ENCODE measurements at regions not wholly inside any gene's neighbourhood (a gene's known extent, or its start where the extent isn't known, plus 50 kb on each side); places are given as distances from the start of the nearest gene placed in this dataset.

- ATAC-seq (replicated peaks) (no peak), DNase-seq (no peak)
- Mint-ChIP-seq H3K36me3 (ENCODE audit: insufficient read depth) (no peaks in the 10 kb centered on the region), H3K9me3 (peaks cover 0 to 3% of the 10 kb centered on the region in 2 donors), H3K27ac (no peak overlapping the region), H3K27me3 (no peaks in the 10 kb centered on the region), H3K4me3 (no peak overlapping the region), H3K4me1 (ENCODE audit: low read depth in 2 of 2) (no peaks in the 10 kb centered on the region)
These were observed 291.8 kb upstream of the LRATD1 start for GRCh38 chr2:14340703-14341102.

DNA sequence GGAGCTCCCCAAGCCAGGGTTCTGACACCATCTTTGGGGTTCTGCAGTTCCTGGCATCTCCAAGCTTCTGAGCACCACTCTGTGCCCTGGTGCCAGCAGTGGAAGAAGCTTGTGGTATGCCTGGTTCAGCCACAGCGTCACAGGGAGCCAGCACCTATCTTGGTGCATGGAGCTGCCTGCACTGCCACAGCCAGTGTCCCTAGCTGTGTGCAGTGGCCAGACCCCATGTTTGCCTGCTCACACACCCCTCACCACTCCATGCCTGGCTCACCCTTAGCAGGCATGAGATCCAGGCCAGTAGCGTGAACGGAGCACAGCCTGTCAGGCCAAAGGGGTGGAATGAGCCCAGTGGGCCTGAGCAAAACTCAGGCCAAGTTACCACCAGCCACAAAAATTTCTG lies 290.2 kb upstream of the LRATD1 start:
- H3K4me1 Mint-ChIP-seq (ENCODE audit: low read depth in 2 of 2), result no peaks in the 10 kb centered on the region
- DNase-seq (no peak), ATAC-seq (replicated peaks) (no peak)
- no peak overlapping the region for H3K27ac Mint-ChIP-seq
- H3K4me3 Mint-ChIP-seq, result no peak overlapping the region
- no peaks in the 10 kb centered on the region for H3K36me3 Mint-ChIP-seq (ENCODE audit: insufficient read depth)
- no peaks in the 10 kb centered on the region for H3K27me3 Mint-ChIP-seq
- peaks cover 0 to 3% of the 10 kb centered on the region in 2 donors for H3K9me3 Mint-ChIP-seq

GRCh38 chr2:14344355-14344754 lies 288.2 kb upstream of the LRATD1 start:
- H3K9me3 Mint-ChIP-seq, result peaks cover 2 to 7% of the 10 kb centered on the region in 2 donors
- no peaks in the 10 kb centered on the region for H3K27me3 Mint-ChIP-seq
- ATAC-seq (replicated peaks), result no peak
- H3K27ac Mint-ChIP-seq, result no peak overlapping the region
- no peak for DNase-seq
- no peak overlapping the region for H3K4me3 Mint-ChIP-seq
- H3K36me3 Mint-ChIP-seq (ENCODE audit: insufficient read depth), result no peaks in the 10 kb centered on the region
- H3K4me1 Mint-ChIP-seq (ENCODE audit: low read depth in 2 of 2), result no peaks in the 10 kb centered on the region

- H3K36me3 Mint-ChIP-seq (ENCODE audit: insufficient read depth), result no peaks in the 10 kb centered on the region
- ATAC-seq (replicated peaks), result no peak
- no peak for DNase-seq
- H3K9me3 Mint-ChIP-seq, result peaks cover 9 to 13% of the 10 kb centered on the region in 2 donors
- H3K4me3 Mint-ChIP-seq, result no peak overlapping the region
- H3K4me1 Mint-ChIP-seq (ENCODE audit: low read depth in 2 of 2), result no peaks in the 10 kb centered on the region
- H3K27ac Mint-ChIP-seq, result no peak overlapping the region
- no peaks in the 10 kb centered on the region for H3K27me3 Mint-ChIP-seq
These were observed 284.3 kb upstream of the LRATD1 start for GRCh38 chr2:14348247-14348646.

GRCh38 chr2:14350856-14351255 lies 281.7 kb upstream of the LRATD1 start:
- no peak overlapping the region for H3K27ac Mint-ChIP-seq
- ATAC-seq (replicated peaks) (no peak), DNase-seq (no peak)
- H3K9me3 Mint-ChIP-seq, result peaks cover 9 to 10% of the 10 kb centered on the region in 2 donors
- H3K4me1 Mint-ChIP-seq (ENCODE audit: low read depth in 2 of 2), result no peaks in the 10 kb centered on the region
- H3K36me3 Mint-ChIP-seq (ENCODE audit: insufficient read depth), result no peaks in the 10 kb centered on the region
- no peaks in the 10 kb centered on the region for H3K27me3 Mint-ChIP-seq
- H3K4me3 Mint-ChIP-seq, result no peak overlapping the region

DNA sequence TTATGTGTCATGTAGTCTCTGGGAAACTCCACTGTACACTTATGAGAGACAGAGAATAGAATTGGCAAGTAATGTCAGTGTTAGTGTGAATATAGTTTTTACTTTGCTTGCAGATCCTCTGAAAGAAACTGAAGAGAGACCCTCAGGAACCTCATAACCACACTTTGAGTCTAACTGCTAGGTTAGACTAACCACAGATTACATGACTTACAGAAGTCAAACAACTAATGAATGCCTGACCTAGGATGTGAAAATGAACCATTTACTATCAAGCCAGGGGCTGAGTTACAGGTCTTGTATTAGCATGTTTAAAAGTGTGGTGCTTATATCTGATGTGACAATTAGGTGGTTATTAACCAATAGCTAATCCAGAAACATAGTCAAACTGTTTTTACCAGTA lies 280.4 kb upstream of the LRATD1 start:
- Mint-ChIP-seq H3K4me1 (ENCODE audit: low read depth in 2 of 2) (no peaks in the 10 kb centered on the region), H3K9me3 (peaks cover 9 to 11% of the 10 kb centered on the region in 2 donors), H3K36me3 (ENCODE audit: insufficient read depth) (no peaks in the 10 kb centered on the region), H3K27me3 (no peaks in the 10 kb centered on the region), H3K27ac (no peak overlapping the region), H3K4me3 (no peak overlapping the region)
- DNase-seq (no peak), ATAC-seq (replicated peaks) (no peak)

GRCh38 chr2:14354231-14354630 lies 278.3 kb upstream of the LRATD1 start:
- H3K27ac Mint-ChIP-seq, result no peak overlapping the region
- H3K27me3 Mint-ChIP-seq, result no peaks in the 10 kb centered on the region
- H3K9me3 Mint-ChIP-seq, result peaks cover 8 to 10% of the 10 kb centered on the region in 2 donors
- no peaks in the 10 kb centered on the region for H3K36me3 Mint-ChIP-seq (ENCODE audit: insufficient read depth)
- DNase-seq, result no peak
- no peak overlapping the region for H3K4me3 Mint-ChIP-seq
- no peaks in the 10 kb centered on the region for H3K4me1 Mint-ChIP-seq (ENCODE audit: low read depth in 2 of 2)
- no peak for ATAC-seq (replicated peaks)

- DNase-seq, result no peak
- H3K27ac Mint-ChIP-seq, result no peak overlapping the region
- no peaks in the 10 kb centered on the region for H3K36me3 Mint-ChIP-seq (ENCODE audit: insufficient read depth)
- H3K4me3 Mint-ChIP-seq, result no peak overlapping the region
- no peaks in the 10 kb centered on the region for H3K4me1 Mint-ChIP-seq (ENCODE audit: low read depth in 2 of 2)
- H3K9me3 Mint-ChIP-seq, result peaks cover 0 to 7% of the 10 kb centered on the region in 2 donors
- no peak for ATAC-seq (replicated peaks)
- H3K27me3 Mint-ChIP-seq, result no peaks in the 10 kb centered on the region
These were observed 277.4 kb upstream of the LRATD1 start for GRCh38 chr2:14355102-14355501.

DNA sequence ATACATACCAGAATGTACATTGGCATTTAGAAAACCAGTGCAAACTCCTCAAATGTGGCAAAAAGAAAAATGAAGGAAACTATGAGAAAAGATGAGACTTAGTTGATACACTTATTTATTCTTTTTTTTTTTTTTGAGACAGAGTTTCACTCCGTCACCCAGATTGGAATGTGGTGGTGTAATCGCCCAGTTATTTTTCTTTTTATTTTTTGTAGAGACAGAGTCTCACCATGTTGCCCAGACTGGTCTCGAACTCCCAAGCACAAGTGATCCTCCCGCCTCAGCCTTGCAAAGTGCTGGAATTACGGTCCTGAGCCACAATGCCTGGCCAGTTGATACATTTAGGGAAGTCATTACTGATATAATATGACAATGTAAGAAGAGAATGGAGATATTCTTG lies 274.2 kb upstream of the LRATD1 start:
- ATAC-seq (replicated peaks), result no peak
- Mint-ChIP-seq H3K4me3 (no peak overlapping the region), H3K4me1 (ENCODE audit: low read depth in 2 of 2) (no peaks in the 10 kb centered on the region), H3K9me3 (peaks cover 0 to 5% of the 10 kb centered on the region in 2 donors), H3K36me3 (ENCODE audit: insufficient read depth) (no peaks in the 10 kb centered on the region), H3K27me3 (no peaks in the 10 kb centered on the region), H3K27ac (no peak overlapping the region)
- DNase-seq, result no peak

DNA sequence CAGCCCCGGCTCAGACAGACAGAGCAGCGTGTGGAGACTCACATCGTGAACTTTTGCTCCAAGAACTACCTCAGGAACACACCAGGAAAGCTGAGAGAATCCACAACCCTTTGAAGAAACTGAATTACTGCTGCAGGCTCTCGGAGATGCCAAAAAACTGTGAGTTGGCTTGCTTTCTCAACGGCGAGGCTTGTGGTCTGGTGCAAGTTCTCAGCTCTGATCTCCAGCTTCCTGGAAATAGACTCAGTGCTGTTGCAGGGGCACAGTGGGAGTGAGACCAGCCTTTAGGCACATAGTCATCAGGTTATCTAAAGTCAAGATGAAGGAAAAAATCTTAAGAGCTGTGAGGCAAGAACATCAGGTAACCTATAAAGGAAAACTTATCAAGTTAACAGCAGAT lies 273.7 kb upstream of the LRATD1 start:
- Mint-ChIP-seq H3K27ac (no peak overlapping the region), H3K36me3 (ENCODE audit: insufficient read depth) (no peaks in the 10 kb centered on the region), H3K27me3 (no peaks in the 10 kb centered on the region), H3K9me3 (peaks cover 0 to 5% of the 10 kb centered on the region in 2 donors), H3K4me1 (ENCODE audit: low read depth in 2 of 2) (no peaks in the 10 kb centered on the region), H3K4me3 (no peak overlapping the region)
- ATAC-seq (replicated peaks) (no peak), DNase-seq (no peak)

DNA sequence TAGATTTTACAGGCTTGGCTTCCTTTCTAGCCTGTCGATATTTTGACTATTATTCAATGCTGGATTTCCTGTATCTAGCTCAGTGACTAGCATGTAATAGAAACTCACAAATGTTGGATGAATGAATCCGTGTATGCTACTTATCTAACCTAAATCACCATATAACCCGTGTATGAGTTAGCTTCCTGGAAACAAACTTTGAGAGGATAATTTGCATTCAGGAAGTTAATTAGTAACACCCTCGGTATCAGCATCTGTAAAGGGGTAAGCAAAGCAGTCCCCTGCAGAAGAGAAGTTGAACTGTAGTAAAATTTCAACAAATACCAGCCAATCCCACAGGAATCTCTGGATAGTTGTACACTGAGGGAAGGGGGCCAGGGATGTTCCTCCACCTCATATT lies 269.4 kb upstream of the LRATD1 start:
- Mint-ChIP-seq H3K9me3 (peaks cover 0 to 5% of the 10 kb centered on the region in 2 donors), H3K4me1 (ENCODE audit: low read depth in 2 of 2) (no peaks in the 10 kb centered on the region), H3K27ac (no peak overlapping the region), H3K36me3 (ENCODE audit: insufficient read depth) (no peaks in the 10 kb centered on the region), H3K27me3 (no peaks in the 10 kb centered on the region), H3K4me3 (no peak overlapping the region)
- no peak for DNase-seq
- ATAC-seq (replicated peaks), result no peak

DNA sequence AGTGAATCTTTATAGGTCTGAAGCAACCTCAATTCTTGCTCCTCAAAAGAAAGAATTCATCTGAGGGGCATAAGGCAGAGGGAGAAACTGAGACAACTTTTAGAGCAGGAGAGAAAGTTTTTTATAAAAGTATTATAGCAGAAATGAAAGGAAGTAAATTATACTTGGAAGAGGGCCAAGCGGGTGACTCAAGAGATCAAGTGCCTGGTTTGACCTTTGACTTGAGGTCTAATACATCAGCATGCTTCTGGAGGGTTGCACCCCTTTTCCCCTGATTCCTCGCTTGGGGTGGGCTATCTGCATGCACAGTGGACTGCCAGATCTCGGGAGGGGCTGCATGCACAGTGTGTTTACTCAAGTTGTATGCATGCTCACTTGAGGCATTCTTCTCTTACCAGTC lies 268.5 kb upstream of the LRATD1 start:
- no peaks in the 10 kb centered on the region for H3K36me3 Mint-ChIP-seq (ENCODE audit: insufficient read depth)
- H3K27me3 Mint-ChIP-seq, result no peaks in the 10 kb centered on the region
- no peak overlapping the region for H3K27ac Mint-ChIP-seq
- DNase-seq (no peak), ATAC-seq (replicated peaks) (no peak)
- H3K4me1 Mint-ChIP-seq (ENCODE audit: low read depth in 2 of 2), result no peaks in the 10 kb centered on the region
- H3K4me3 Mint-ChIP-seq, result no peak overlapping the region
- H3K9me3 Mint-ChIP-seq, result peaks cover 0 to 5% of the 10 kb centered on the region in 2 donors

DNA sequence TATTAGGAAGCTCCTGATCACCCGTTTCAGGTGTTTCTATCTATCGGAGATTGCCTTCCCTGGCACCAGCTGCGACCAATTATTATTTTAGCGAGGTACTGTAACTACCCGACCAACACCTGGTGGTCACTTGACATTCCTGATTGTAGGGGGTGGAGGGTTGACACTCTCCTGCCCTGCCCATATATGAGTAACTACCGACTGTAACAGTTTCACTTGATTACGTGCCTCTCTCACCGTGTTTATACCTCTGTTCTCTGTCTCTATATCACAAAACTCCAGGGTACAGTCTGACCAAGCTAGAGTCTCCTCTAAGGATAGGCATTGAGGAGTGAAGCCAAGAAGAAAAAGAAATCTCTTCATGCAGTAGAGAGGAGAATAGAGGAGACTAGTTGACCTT lies 268.0 kb upstream of the LRATD1 start:
- ATAC-seq (replicated peaks) (no peak), DNase-seq (no peak)
- H3K27ac Mint-ChIP-seq, result no peak overlapping the region
- H3K4me1 Mint-ChIP-seq (ENCODE audit: low read depth in 2 of 2), result no peaks in the 10 kb centered on the region
- no peaks in the 10 kb centered on the region for H3K27me3 Mint-ChIP-seq
- H3K36me3 Mint-ChIP-seq (ENCODE audit: insufficient read depth), result no peaks in the 10 kb centered on the region
- H3K4me3 Mint-ChIP-seq, result no peak overlapping the region
- peaks cover 0 to 5% of the 10 kb centered on the region in 2 donors for H3K9me3 Mint-ChIP-seq

DNA sequence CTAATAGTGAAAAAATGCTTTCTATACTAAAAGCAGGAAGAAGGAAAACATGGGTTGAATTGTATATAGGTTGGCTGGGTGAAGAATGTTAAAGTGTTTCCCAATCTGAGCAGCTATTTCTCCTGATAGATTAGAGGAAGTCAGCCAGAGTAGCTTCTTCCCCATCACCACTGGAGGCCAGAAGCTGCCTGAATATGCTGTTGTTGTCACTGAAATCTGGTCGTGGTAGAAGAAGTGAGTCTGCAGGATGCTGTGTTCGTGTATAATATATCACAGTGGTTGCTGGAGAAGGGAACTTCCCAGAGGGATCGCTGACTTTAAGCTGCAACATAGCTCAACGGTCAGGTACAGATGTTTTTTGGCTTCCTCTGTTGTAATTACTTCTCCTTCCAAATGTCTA lies 247.5 kb upstream of the LRATD1 start:
- Mint-ChIP-seq H3K36me3 (ENCODE audit: insufficient read depth) (no peaks in the 10 kb centered on the region), H3K27me3 (no peaks in the 10 kb centered on the region), H3K4me1 (ENCODE audit: low read depth in 2 of 2) (no peaks in the 10 kb centered on the region), H3K27ac (no peak overlapping the region), H3K4me3 (no peak overlapping the region), H3K9me3 (no peaks in the 10 kb centered on the region)
- no peak for ATAC-seq (replicated peaks)
- DNase-seq, result no peak

- no peak overlapping the region for H3K4me3 Mint-ChIP-seq
- no peaks in the 10 kb centered on the region for H3K27me3 Mint-ChIP-seq
- no peaks in the 10 kb centered on the region for H3K4me1 Mint-ChIP-seq (ENCODE audit: low read depth in 2 of 2)
- no peaks in the 10 kb centered on the region for H3K36me3 Mint-ChIP-seq (ENCODE audit: insufficient read depth)
- H3K9me3 Mint-ChIP-seq, result peaks cover 2 to 5% of the 10 kb centered on the region in 2 donors
- ATAC-seq (replicated peaks) (no peak), DNase-seq (no peak)
- no peak overlapping the region for H3K27ac Mint-ChIP-seq
These were observed 245.2 kb upstream of the LRATD1 start for GRCh38 chr2:14387332-14387731.

All from effector memory CD8-positive, alpha-beta T cell (primary cell).